HG02610 (cell line): ENCODE measurements at regions not wholly inside any gene's neighbourhood (a gene's known extent, or its start where the extent isn't known, plus 50 kb on each side); places are given as distances from the start of the nearest gene placed in this dataset.
A peak's percentile ranks its signal among the peaks of the same experiment; 100 is the strongest.
"Not testable (repeated sequence)": the region's sequence is repeated elsewhere in the genome, so short reads cannot be mapped to it uniquely, and the experiment has no call there.

Experiments used
- ATAC-seq: cut with Tn5 transposase; IDR thresholded peaks from one replicate; pipeline ENCODE4 v1.9.1; 2021; ENCODE audit warnings: mild to moderate bottlenecking, moderate library complexity; ENCODE audit not compliant: unreplicated experiment

GRCh38 chr9:99472240-99472915 lies 250.3 kb downstream of the SEC61B start:
- no peak for ATAC-seq

GRCh38 chr9:99472916-99473245 lies 250.8 kb downstream of the SEC61B start:
- no peak for ATAC-seq

GRCh38 chr9:99474186-99474585 lies 252.1 kb downstream of the SEC61B start:
- ATAC-seq, result no peak

- ATAC-seq, result no peak
Measured at GRCh38 chr9:99475401-99476065, 253.5 kb downstream of the SEC61B start.

- no peak for ATAC-seq
Measured at GRCh38 chr9:99478469-99479027, 256.5 kb downstream of the SEC61B start.

GRCh38 chr9:99479929-99480328 lies 257.8 kb downstream of the SEC61B start:
- no peak for ATAC-seq

- ATAC-seq, result no peak
Measured at GRCh38 chr9:99485459-99485858, 263.4 kb downstream of the SEC61B start.

GRCh38 chr9:99486684-99487083 lies 264.6 kb downstream of the SEC61B start:
- ATAC-seq, result no peak

GRCh38 chr9:99488131-99489059 lies 266.3 kb downstream of the SEC61B start:
- no peak for ATAC-seq

GRCh38 chr9:99489060-99489413 lies 267.0 kb downstream of the SEC61B start:
- ATAC-seq, result no peak

GRCh38 chr9:99490729-99491128 lies 268.6 kb downstream of the SEC61B start:
- no peak for ATAC-seq

- ATAC-seq, result peak; percentile 49
Measured at GRCh38 chr9:99491408-99492158, 269.5 kb downstream of the SEC61B start.

GRCh38 chr9:99497641-99498040 lies 275.6 kb downstream of the SEC61B start:
- no peak for ATAC-seq

- not testable (repeated sequence) for ATAC-seq
Measured at GRCh38 chr9:99498979-99499378, 276.9 kb downstream of the SEC61B start.

GRCh38 chr9:99505936-99506335 lies 283.9 kb downstream of the SEC61B start:
- no peak for ATAC-seq

GRCh38 chr9:99506747-99507348 lies 284.8 kb downstream of the SEC61B start:
- ATAC-seq, result no peak

- no peak for ATAC-seq
Measured at GRCh38 chr9:99509065-99509745, 287.1 kb downstream of the SEC61B start.

- ATAC-seq, result no peak
Measured at GRCh38 chr9:99509900-99510535, 287.9 kb downstream of the SEC61B start.

- ATAC-seq, result no peak
Measured at GRCh38 chr9:99511723-99512122, 289.6 kb downstream of the SEC61B start.
